ENCODE measurements at regions not wholly inside any gene's neighbourhood (a gene's known extent, or its start where the extent isn't known, plus 50 kb on each side); places are given as distances from the start of the nearest gene placed in this dataset.
A peak's percentile ranks its signal among the peaks of the same experiment; 100 is the strongest.

DNA sequence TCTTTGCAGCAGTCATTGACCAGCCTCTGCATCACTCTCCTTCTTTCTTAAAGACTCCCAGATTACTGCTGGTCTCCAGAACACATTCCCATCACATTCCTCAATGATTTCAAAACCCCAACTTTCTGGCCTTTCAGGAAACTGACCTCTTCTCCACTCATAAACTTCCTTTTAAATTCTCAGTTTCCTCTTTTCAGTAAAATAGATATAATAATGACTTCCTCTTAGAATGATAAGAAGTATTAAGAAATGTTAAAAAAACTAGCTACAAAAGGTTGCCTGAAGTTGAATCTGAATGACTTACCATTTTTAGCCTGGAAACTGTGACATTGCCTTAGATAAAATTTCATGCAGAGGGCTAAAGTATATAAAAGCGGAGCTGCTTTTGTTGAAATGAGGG lies 239.3 kb downstream of the OGFRL1 start:
- in situ Hi-C loops (cut with MboI; ENCODE audit: low pct_unique_long_range_greater_than_20kb in 2 of 9, low sequenced_read_pairs in 9 of 9, unreplicated experiment in 9 of 9): loop anchor here in 4 of 9 experiments (25.0 kb wide), 1 partner anchor 559 kb away; no protein-coding TSS in a partner anchor
- Histone ChIP-seq H3K4me3 (no peak overlapping the region), H3K27ac (no peak overlapping the region), H3K4me1 (replicated peaks in 1 of 2) (peaks cover 4 to 12% of the 10 kb centered on the region in 2 donors)
- 100% methylated on average over 1 of the region's 1 CpG; no CpG with 5 or more reads in 2 of the 10 experiments for WGBS, 10 experiments
- no peak for ATAC-seq (replicated peaks in 6 of 8)

DNA sequence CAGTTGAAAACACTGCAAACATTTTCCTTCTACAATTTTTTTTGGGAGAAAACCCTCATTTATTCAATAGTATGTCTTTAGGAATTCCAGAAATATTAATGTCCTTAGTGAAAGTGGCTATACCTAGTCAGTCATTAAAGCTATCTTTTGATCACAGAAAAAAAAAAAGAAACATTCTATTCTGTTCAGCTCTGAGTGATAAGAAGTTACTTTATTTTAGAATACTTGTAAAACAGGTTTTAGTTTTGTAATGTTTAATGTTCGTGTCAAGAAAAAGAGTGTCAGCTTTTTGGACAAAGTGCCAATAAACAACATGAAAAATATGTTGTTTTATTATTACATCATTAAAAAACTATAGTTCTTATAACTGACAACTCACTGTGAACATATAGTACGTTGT lies 240.4 kb downstream of the OGFRL1 start:
- no peak overlapping the region for H3K27ac ChIP-seq
- in situ Hi-C loops (cut with MboI; ENCODE audit: low pct_unique_long_range_greater_than_20kb in 2 of 9, low sequenced_read_pairs in 9 of 9, unreplicated experiment in 9 of 9): loop anchor here in 4 of 9 experiments (25.0 kb wide), 1 partner anchor 558 kb away; no protein-coding TSS in a partner anchor
- WGBS, 10 experiments: 40 to 100% (median 84%) methylated on average over 2 of the region's 2 CpGs
- peaks cover 4 to 12% of the 10 kb centered on the region in 2 donors for H3K4me1 ChIP-seq (replicated peaks in 1 of 2)
- ATAC-seq (replicated peaks in 6 of 8): no peak
- no peak overlapping the region for H3K4me3 ChIP-seq

DNA sequence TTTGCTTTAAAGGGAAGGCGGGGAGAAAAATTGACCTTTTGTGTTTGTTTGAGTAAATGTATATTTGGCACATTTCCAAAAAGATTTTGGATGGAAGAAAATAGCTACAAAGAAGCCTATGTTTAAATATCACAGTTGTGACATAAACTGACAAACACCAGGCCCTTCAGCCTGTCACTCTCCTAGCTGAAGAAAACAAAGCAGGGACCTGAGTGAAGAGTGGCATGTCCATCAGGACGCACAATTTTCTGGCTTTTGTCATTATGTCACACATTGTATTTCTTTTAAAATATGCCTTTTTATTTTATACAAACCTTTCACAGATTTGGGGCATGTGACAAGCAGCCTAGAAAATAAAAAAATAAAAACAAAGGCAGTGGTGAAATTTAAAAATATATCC lies 241.2 kb downstream of the OGFRL1 start:
- in situ Hi-C loops (cut with MboI; ENCODE audit: low pct_unique_long_range_greater_than_20kb in 2 of 9, low sequenced_read_pairs in 9 of 9, unreplicated experiment in 9 of 9): loop anchor here in 4 of 9 experiments (25.0 kb wide), 1 partner anchor 558 kb away; no protein-coding TSS in a partner anchor
- Histone ChIP-seq H3K4me1 (replicated peaks in 1 of 2) (peaks cover 4 to 12% of the 10 kb centered on the region in 2 donors), H3K27ac (no peak overlapping the region), H3K4me3 (no peak overlapping the region)
- 50 to 100% (median 92%) methylated on average over 1 to 2 of the region's 2 CpGs; no CpG with 5 or more reads in 1 of the 10 experiments for WGBS, 10 experiments
- ATAC-seq (replicated peaks in 6 of 8): no peak

DNA sequence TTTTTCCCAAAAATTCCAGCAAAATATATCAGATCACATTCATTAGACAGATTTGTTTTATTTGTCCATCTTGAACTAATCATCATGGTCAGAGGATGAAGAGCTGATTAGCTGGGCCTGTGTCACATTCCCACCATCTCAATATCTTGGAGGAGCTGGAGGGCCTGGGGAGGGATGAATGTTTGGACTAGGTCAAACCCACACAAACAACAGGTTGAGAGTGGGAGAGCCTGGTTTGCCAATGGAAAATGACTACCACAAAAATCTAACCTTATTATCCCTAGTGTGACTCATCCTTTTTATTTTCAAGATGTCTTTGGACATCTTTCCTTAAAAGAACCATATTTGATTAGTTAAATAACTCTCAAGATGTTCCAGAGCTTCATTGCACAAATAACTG lies 242.4 kb downstream of the OGFRL1 start:
- ATAC-seq (replicated peaks in 6 of 8): no peak
- Histone ChIP-seq H3K4me3 (no peak overlapping the region), H3K27ac (no peak overlapping the region), H3K4me1 (replicated peaks in 1 of 2) (peaks cover 4 to 12% of the 10 kb centered on the region in 2 donors)
- in situ Hi-C loops (cut with MboI; ENCODE audit: low pct_unique_long_range_greater_than_20kb in 2 of 9, low sequenced_read_pairs in 9 of 9, unreplicated experiment in 9 of 9): loop anchor here in 4 of 9 experiments (25.0 kb wide), 1 partner anchor 556 kb away; no protein-coding TSS in a partner anchor

DNA sequence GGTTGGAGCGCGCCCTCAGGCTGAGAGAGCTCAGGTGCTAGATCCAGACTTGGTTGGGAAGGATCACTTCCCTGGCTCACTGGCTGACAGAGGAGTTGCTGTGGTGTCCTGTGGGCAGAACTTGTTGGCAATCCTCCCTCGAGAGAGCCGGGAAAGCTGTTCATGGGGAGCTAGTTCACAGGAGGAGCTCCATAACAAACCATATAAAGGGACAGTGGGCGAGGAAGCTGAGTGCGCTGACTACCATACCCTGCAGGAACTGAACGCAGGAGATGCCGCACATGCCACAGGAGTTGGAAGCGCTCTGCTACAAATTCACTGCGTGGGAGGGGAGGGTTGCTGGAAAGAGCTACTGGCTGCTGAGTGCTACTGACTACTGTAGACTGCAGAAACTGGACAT lies 243.2 kb downstream of the OGFRL1 start:
- 65 to 100% (median 89%) methylated on average over 2 to 10 of the region's 10 CpGs; no CpG with 5 or more reads in 1 of the 10 experiments for WGBS, 10 experiments
- Histone ChIP-seq H3K27ac (no peak overlapping the region), H3K4me1 (replicated peaks in 1 of 2) (peaks cover 4 to 12% of the 10 kb centered on the region in 2 donors), H3K4me3 (no peak overlapping the region)
- in situ Hi-C loops (cut with MboI; ENCODE audit: low pct_unique_long_range_greater_than_20kb in 2 of 9, low sequenced_read_pairs in 9 of 9, unreplicated experiment in 9 of 9): loop anchor here in 4 of 9 experiments (25.0 kb wide), 1 partner anchor 555 kb away; no protein-coding TSS in a partner anchor
- ATAC-seq (replicated peaks in 6 of 8): peak in 1 of 8 experiments; percentile 16

DNA sequence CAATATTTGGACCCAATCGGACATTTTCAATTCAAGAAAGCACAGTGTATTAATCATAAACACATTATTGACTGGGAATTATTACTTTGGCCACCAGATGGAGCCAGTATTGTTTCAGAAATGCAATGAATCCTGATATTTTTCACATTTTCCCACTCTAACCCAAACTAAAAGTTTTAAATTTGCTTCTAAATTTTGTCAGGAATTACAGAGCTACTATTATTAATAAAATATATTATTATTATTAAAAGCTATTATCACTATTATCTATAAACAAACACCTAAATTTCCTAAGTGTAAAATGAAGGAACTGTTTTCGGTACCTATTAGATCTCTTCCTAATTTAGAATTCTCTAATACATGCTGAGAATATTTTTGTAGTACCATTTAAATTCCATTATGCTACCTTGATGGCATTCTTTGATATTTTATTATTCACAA lies 245.3 kb downstream of the OGFRL1 start:
- no peak for ATAC-seq (replicated peaks in 6 of 8)
- in situ Hi-C loops (cut with MboI; ENCODE audit: low pct_unique_long_range_greater_than_20kb in 2 of 9, low sequenced_read_pairs in 9 of 9, unreplicated experiment in 9 of 9): loop anchor here in 4 of 9 experiments (25.0 kb wide), 1 partner anchor 553 kb away; no protein-coding TSS in a partner anchor
- H3K27ac ChIP-seq: no peak overlapping the region
- WGBS, 10 experiments: 17 to 80% (median 56%) methylated on average over 1 to 2 of the region's 2 CpGs; no CpG with 5 or more reads in 1 of the 10 experiments
- H3K4me1 ChIP-seq (replicated peaks in 1 of 2): peaks cover 4 to 12% of the 10 kb centered on the region in 2 donors
- no peak overlapping the region for H3K4me3 ChIP-seq

DNA sequence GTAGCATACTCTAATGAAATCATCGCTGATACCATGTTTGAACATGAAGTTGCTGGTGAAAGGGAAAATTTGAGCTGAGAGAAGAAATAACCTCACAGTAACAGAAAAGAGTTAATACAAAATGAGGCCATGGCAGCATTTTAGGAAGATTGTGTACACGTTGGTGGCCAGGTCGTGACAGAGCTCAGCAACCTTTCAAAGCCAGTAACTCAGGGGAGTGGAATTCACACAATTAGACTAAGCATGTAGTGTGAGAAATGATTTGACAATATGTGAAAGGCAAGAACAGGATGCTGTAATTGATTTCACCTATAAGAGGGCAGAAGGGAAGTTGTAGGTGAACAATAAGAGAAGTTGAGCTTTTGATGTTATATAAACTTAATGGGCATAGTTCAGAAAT lies 246.3 kb downstream of the OGFRL1 start:
- 0 to 100% (median 60%) methylated on average over 1 to 3 of the region's 3 CpGs for WGBS, 10 experiments
- Histone ChIP-seq H3K27ac (no peak overlapping the region), H3K4me1 (replicated peaks in 1 of 2) (peaks cover 4 to 10% of the 10 kb centered on the region in 2 donors), H3K4me3 (no peak overlapping the region)
- ATAC-seq (replicated peaks in 6 of 8): peak in 1 of 8 experiments; percentile 58
- in situ Hi-C loops (cut with MboI; ENCODE audit: low pct_unique_long_range_greater_than_20kb in 2 of 9, low sequenced_read_pairs in 9 of 9, unreplicated experiment in 9 of 9): loop anchor here in 4 of 9 experiments (25.0 kb wide), 1 partner anchor 552 kb away; no protein-coding TSS in a partner anchor

DNA sequence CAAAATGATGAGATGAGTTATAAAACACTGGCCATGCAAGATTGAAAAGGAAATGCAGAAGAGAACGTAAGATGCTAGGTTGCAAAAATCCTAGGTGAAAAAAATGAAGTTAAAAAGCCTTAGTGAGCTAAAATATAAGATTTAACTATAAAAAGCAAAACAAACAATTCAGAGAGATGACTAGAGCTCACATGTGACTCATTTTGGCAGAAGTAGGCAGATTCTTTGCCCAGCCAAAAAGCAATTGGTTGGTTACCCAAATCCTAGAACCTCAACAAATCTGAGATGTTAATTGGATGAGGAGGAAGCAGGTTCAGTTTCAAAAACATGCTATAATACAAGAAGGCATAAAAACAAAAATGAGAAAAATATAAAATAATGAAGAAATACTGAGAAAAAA lies 249.1 kb downstream of the OGFRL1 start:
- Histone ChIP-seq H3K4me3 (no peak overlapping the region), H3K27ac (no peak overlapping the region), H3K4me1 (replicated peaks in 1 of 2) (no peaks in the 10 kb centered on the region)
- no peak for ATAC-seq (replicated peaks in 6 of 8)
- in situ Hi-C loops (cut with MboI; ENCODE audit: low pct_unique_long_range_greater_than_20kb in 2 of 9, low sequenced_read_pairs in 9 of 9, unreplicated experiment in 9 of 9): loop anchor here in 4 of 9 experiments (25.0 kb wide), 1 partner anchor 550 kb away; no protein-coding TSS in a partner anchor
- 22 to 100% (median 84%) methylated on average over 1 of the region's 1 CpG for WGBS, 10 experiments

DNA sequence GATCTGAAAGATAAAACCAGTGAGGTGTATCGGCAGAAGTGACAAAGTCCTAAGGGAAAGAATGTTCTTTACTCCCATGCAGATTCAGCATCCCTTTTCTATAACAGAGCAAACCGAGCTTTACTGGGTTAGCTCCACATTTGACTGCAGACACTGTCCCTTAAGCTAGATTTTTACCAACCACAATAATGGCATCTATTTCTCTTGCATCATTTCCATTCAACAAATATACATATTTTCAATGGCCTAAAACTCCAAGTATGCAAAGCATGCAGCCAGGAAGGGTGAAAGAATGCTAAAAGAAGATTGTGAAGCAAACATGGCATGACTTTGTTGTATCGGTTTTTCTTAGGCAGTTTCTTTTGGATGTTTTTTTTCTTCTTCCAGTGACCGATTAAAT lies 255.4 kb downstream of the OGFRL1 start:
- WGBS, 10 experiments: 23 to 92% (median 63%) methylated on average over 1 to 4 of the region's 4 CpGs
- in situ Hi-C loops (cut with MboI; ENCODE audit: low pct_unique_long_range_greater_than_20kb in 2 of 9, low sequenced_read_pairs in 9 of 9, unreplicated experiment in 9 of 9): loop anchor here in 4 of 9 experiments (25.0 kb wide), 1 partner anchor 543 kb away; no protein-coding TSS in a partner anchor
- no peaks in the 10 kb centered on the region for H3K4me1 ChIP-seq (replicated peaks in 1 of 2)
- H3K4me3 ChIP-seq: no peak overlapping the region
- ATAC-seq (replicated peaks in 6 of 8): peak in 1 of 8 experiments; percentile 32
- no peak overlapping the region for H3K27ac ChIP-seq

DNA sequence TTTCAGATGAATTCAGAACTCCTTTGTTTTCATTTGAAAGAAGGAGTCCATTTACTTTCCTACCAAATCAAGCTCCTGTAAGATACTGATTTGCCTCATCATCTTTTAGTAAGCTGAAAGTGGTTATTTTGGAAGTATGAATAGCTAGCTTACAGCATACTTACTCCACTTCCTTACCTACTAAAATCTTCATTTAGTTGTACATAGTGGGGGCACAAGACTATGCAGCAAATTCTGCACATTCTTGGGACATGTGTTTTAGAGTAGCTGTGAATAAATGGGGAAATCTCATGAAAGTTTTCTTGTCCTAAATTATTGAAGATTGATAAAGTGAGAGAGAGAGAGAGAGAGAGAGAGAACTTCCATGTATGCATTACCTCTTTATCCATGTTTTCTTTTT lies 256.3 kb downstream of the OGFRL1 start:
- no peak for ATAC-seq (replicated peaks in 6 of 8)
- Histone ChIP-seq H3K4me1 (replicated peaks in 1 of 2) (no peaks in the 10 kb centered on the region), H3K4me3 (no peak overlapping the region), H3K27ac (no peak overlapping the region)
- in situ Hi-C loops (cut with MboI; ENCODE audit: low pct_unique_long_range_greater_than_20kb in 2 of 9, low sequenced_read_pairs in 9 of 9, unreplicated experiment in 9 of 9): loop anchor here in 4 of 9 experiments (25.0 kb wide), 1 partner anchor 542 kb away; no protein-coding TSS in a partner anchor

DNA sequence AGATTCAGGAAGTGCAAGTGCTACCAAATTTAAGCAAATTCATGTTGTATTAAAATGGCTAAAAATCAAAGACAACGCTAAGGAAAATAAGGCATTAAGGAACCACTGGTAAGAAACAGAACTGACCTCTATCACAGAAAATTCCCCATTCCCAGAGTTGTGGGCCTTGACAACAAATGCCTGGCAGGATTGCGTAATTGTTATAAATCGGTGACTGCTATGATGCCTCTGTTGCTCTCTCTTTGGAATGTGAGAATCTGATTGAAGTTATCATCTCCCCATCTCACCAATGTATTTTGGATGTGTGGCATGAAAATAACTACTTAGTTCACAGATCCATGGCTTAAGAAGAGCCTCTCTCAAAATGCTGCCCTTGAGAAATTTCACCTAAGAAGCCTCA lies 257.3 kb downstream of the OGFRL1 start:
- Histone ChIP-seq H3K4me3 (no peak overlapping the region), H3K4me1 (replicated peaks in 1 of 2) (no peaks in the 10 kb centered on the region), H3K27ac (no peak overlapping the region)
- in situ Hi-C loops (cut with MboI; ENCODE audit: low pct_unique_long_range_greater_than_20kb in 2 of 9, low sequenced_read_pairs in 9 of 9, unreplicated experiment in 9 of 9): loop anchor here in 4 of 9 experiments (25.0 kb wide), 1 partner anchor 541 kb away; no protein-coding TSS in a partner anchor
- no peak for ATAC-seq (replicated peaks in 6 of 8)
- WGBS, 10 experiments: 73 to 100% (median 99%) methylated on average over 1 to 3 of the region's 3 CpGs

DNA sequence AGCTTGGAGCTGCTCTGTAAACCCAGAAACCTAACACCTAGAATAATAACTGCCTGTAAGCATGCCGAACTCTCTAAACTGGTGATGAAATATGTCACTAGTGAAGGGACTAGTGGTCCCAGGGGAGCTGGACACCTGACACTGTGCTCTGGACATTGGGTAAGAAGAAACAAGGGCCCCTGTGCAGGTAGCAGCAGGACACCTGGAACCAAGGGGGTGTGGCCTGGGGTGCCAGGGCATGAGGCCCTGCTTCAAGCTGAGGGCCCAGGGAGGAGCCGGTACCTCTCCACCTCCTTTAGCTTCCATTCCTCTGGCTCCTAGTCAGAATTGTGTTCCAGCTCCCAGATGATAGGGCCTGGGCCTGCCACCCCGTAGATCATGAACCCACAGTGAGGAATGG lies 263.2 kb downstream of the OGFRL1 start:
- Histone ChIP-seq H3K4me3 (no peak overlapping the region), H3K4me1 (replicated peaks in 1 of 2) (no peaks in the 10 kb centered on the region), H3K27ac (no peak overlapping the region)
- in situ Hi-C loops (cut with MboI; ENCODE audit: low pct_unique_long_range_greater_than_20kb in 2 of 9, low sequenced_read_pairs in 9 of 9, unreplicated experiment in 9 of 9): no loop called here
- ATAC-seq (replicated peaks in 6 of 8): no peak
- 60 to 83% (median 71%) methylated on average over 1 to 3 of the region's 3 CpGs; no CpG with 5 or more reads in 6 of the 10 experiments for WGBS, 10 experiments

DNA sequence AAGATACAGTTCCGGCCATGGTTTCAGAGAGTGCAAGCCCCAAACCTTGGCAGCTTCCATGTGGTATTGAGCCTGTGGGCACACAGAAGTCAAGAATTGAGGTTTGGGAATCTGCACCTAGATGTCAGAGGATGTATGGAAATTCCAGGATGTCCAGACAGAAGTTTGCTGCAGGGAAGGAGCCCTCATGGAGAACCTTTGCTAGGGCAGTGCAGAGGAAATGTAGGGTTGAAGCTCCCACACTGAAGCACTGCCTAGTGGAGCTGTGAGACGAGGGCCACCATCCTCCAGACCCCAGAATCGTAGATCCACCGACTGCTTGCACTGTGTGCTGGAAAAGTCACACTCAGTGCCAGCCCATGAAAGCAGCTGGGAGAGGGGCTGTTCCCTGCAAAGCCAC lies 267.5 kb downstream of the OGFRL1 start:
- in situ Hi-C loops (cut with MboI; ENCODE audit: low pct_unique_long_range_greater_than_20kb in 2 of 9, low sequenced_read_pairs in 9 of 9, unreplicated experiment in 9 of 9): no loop called here
- no peak for ATAC-seq (replicated peaks in 6 of 8)
- 43 to 76% (median 62%) methylated on average over 1 to 3 of the region's 4 CpGs; no CpG with 5 or more reads in 6 of the 10 experiments for WGBS, 10 experiments
- Histone ChIP-seq H3K4me1 (replicated peaks in 1 of 2) (no peaks in the 10 kb centered on the region), H3K4me3 (no peak overlapping the region), H3K27ac (no peak overlapping the region)

DNA sequence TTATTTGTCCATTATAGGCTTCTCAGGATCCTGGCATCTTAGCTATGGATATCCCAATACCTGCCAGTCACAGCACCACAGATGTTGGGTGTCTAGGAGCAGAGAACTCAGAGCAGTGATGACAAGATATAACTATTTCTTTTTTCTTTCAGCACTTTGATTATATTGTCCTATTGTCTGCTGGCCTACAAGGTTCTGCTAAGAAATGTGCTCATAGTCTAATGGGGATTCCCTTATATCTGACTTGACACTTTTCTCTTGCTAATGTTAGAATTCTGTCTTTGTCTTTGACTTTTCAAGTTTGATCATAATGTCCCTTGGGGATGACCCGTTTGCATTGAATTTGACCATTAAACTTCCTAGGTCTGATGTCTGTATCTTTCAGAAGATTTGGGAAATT lies 270.4 kb downstream of the OGFRL1 start:
- WGBS, 10 experiments: 7 to 89% (median 69%) methylated on average over 1 of the region's 1 CpG
- no peak overlapping the region for H3K27ac ChIP-seq
- ATAC-seq (replicated peaks in 6 of 8): no peak
- in situ Hi-C loops (cut with MboI; ENCODE audit: low pct_unique_long_range_greater_than_20kb in 2 of 9, low sequenced_read_pairs in 9 of 9, unreplicated experiment in 9 of 9): no loop called here
- no peaks in the 10 kb centered on the region for H3K4me1 ChIP-seq (replicated peaks in 1 of 2)
- no peak overlapping the region for H3K4me3 ChIP-seq
